Mesendoderm (in vitro differentiated cells): ENCODE measurements at regions not wholly inside any gene's neighbourhood (a gene's known extent, or its start where the extent isn't known, plus 50 kb on each side); places are given as distances from the start of the nearest gene placed in this dataset.

Experiments used
- DNase-seq: peaks from one replicate; pipeline ENCODE4 v3.0.0; 2013
- H2AK5ac ChIP-seq: 2 replicates; pipeline ENCODE4 v1.6.1; 2013; ENCODE audit warnings: low read length, inconsistent platforms
- H2BK120ac ChIP-seq: 2 replicates; pipeline ENCODE4 v1.6.1; 2013; ENCODE audit warnings: low read depth, mild to moderate bottlenecking, low read length, moderate library complexity, mixed read lengths
- H2BK15ac ChIP-seq: replicated peaks from 2 replicates; pipeline ENCODE4 v1.6.1; 2013; ENCODE audit warnings: low read depth, mild to moderate bottlenecking, moderate library complexity
- H2BK5ac ChIP-seq: 2 replicates; pipeline ENCODE4 v1.6.1; 2013; ENCODE audit warnings: low read length, inconsistent platforms
- H3K18ac ChIP-seq: 2 replicates; pipeline ENCODE4 v1.6.1; 2013; ENCODE audit warnings: mild to moderate bottlenecking, low read length, mixed read lengths
- H3K23ac ChIP-seq: one replicate; pipeline ENCODE4 v1.6.1; 2013; ENCODE audit warnings: low read length
- H3K27ac ChIP-seq: 2 replicates; pipeline ENCODE4 v1.5.1; 2013; ENCODE audit warnings: low read depth, mild to moderate bottlenecking, inconsistent platforms, low read length, moderate library complexity
- H3K27me3 ChIP-seq: 2 replicates; pipeline ENCODE4 v1.6.1; 2013; ENCODE audit warnings: low read length, control low read depth, mild to moderate bottlenecking, inconsistent platforms; ENCODE audit not compliant: insufficient read depth, poor library complexity
- H3K36me3 ChIP-seq: 2 replicates; pipeline ENCODE4 v1.6.1; 2013; ENCODE audit warnings: low read length, inconsistent platforms; ENCODE audit not compliant: control insufficient read depth, insufficient read depth
- H3K4ac ChIP-seq: one replicate; pipeline ENCODE4 v1.6.1; 2013; ENCODE audit warnings: low read depth, mild to moderate bottlenecking, low read length, moderate library complexity
- H3K4me1 ChIP-seq: 2 replicates; pipeline ENCODE4 v1.6.1; 2013; ENCODE audit warnings: low read depth, low read length, inconsistent platforms; ENCODE audit not compliant: control insufficient read depth
- H3K4me2 ChIP-seq: 2 replicates; pipeline ENCODE4 v1.6.1; 2013; ENCODE audit warnings: low read length
- H3K4me3 ChIP-seq: 2 replicates; pipeline ENCODE4 v1.5.1; 2013; ENCODE audit warnings: mild to moderate bottlenecking, low read length
- H3K56ac ChIP-seq: one replicate; pipeline ENCODE4 v1.6.1; 2013; ENCODE audit warnings: low read length
- H3K79me1 ChIP-seq: 2 replicates; pipeline ENCODE4 v1.6.1; 2013; ENCODE audit warnings: low read length, inconsistent platforms
- H3K79me2 ChIP-seq: 2 replicates; pipeline ENCODE4 v1.6.1; 2013; ENCODE audit warnings: mild to moderate bottlenecking, low read length; ENCODE audit not compliant: control insufficient read depth, insufficient read depth
- H3K9ac ChIP-seq: 2 replicates; pipeline ENCODE4 v1.6.1; 2013; ENCODE audit warnings: low read length, inconsistent platforms
- H4K5ac ChIP-seq: one replicate; pipeline ENCODE4 v1.6.1; 2013; ENCODE audit warnings: low read length
- H4K8ac ChIP-seq: one replicate; pipeline ENCODE4 v1.6.1; 2013; ENCODE audit warnings: low read depth, mild to moderate bottlenecking, control low read depth, low read length, moderate library complexity
- WGBS: extraction: QIAGEN DNeasy Blood & Tissue Kit; methylation state at CpG from one replicate; pipeline ENCODE4 v1.1.7; 2013; ENCODE audit warnings: low lambda C conversion rate, missing lambda C conversion rate; ENCODE audit not compliant: insufficient coverage; ENCODE audit errors: extremely low coverage; 5-methylcytosine and 5-hydroxymethylcytosine counted together

GRCh38 chrX:98331407-98331806 is 1447.7 kb downstream of the RPA4 start:
- no CpG with 5 or more reads among the region's 2 CpGs for WGBS
- no peak overlapping the region for H2BK120ac ChIP-seq
- H2BK5ac ChIP-seq: no peak overlapping the region
- no peak overlapping the region for H3K9ac ChIP-seq
- H3K79me2 ChIP-seq: no peaks in the 10 kb centered on the region
- H4K8ac ChIP-seq: no peak overlapping the region
- no peak for DNase-seq
- no peak overlapping the region for H4K5ac ChIP-seq
- no peak overlapping the region for H2AK5ac ChIP-seq
- no peak overlapping the region for H3K4me2 ChIP-seq
- no peak overlapping the region for H2BK15ac ChIP-seq
- no peak overlapping the region for H3K4ac ChIP-seq
- no peak overlapping the region for H3K4me3 ChIP-seq
- H3K27me3 ChIP-seq: no peaks in the 10 kb centered on the region
- H3K36me3 ChIP-seq: no peaks in the 10 kb centered on the region
- no peak overlapping the region for H3K27ac ChIP-seq
- H3K79me1 ChIP-seq: no peaks in the 10 kb centered on the region
- H3K18ac ChIP-seq: no peak overlapping the region
- no peak overlapping the region for H3K56ac ChIP-seq
- H3K23ac ChIP-seq: no peak overlapping the region
- H3K4me1 ChIP-seq: no peaks in the 10 kb centered on the region

GRCh38 chrX:98338544-98338943 is 1454.8 kb downstream of the RPA4 start:
- Histone ChIP-seq H3K18ac (no peak overlapping the region), H4K5ac (no peak overlapping the region), H3K56ac (no peak overlapping the region), H3K79me2 (no peaks in the 10 kb centered on the region), H3K27me3 (no peaks in the 10 kb centered on the region), H3K27ac (no peak overlapping the region), H3K36me3 (no peaks in the 10 kb centered on the region), H3K9ac (no peak overlapping the region), H2BK120ac (no peak overlapping the region), H3K79me1 (no peaks in the 10 kb centered on the region), H3K4ac (no peak overlapping the region), H2AK5ac (no peak overlapping the region), H3K23ac (no peak overlapping the region), H2BK5ac (no peak overlapping the region), H3K4me1 (no peaks in the 10 kb centered on the region), H3K4me2 (no peak overlapping the region), H4K8ac (no peak overlapping the region), H3K4me3 (no peak overlapping the region), H2BK15ac (no peak overlapping the region)
- WGBS: no CpG with 5 or more reads among the region's 2 CpGs
- DNase-seq: no peak

GRCh38 chrX:98350940-98351339 is 1467.2 kb downstream of the RPA4 start:
- no peak overlapping the region for H2BK5ac ChIP-seq
- no peak overlapping the region for H4K8ac ChIP-seq
- no peak overlapping the region for H3K9ac ChIP-seq
- no peaks in the 10 kb centered on the region for H3K79me1 ChIP-seq
- no peak overlapping the region for H3K4me3 ChIP-seq
- H3K27ac ChIP-seq: no peak overlapping the region
- H2BK15ac ChIP-seq: no peak overlapping the region
- H3K23ac ChIP-seq: no peak overlapping the region
- H4K5ac ChIP-seq: no peak overlapping the region
- H3K4me1 ChIP-seq: no peaks in the 10 kb centered on the region
- no peaks in the 10 kb centered on the region for H3K27me3 ChIP-seq
- H3K4ac ChIP-seq: no peak overlapping the region
- no peak overlapping the region for H3K56ac ChIP-seq
- H3K79me2 ChIP-seq: no peaks in the 10 kb centered on the region
- H3K4me2 ChIP-seq: no peak overlapping the region
- DNase-seq: peak; percentile 2
- H2AK5ac ChIP-seq: no peak overlapping the region
- H2BK120ac ChIP-seq: no peak overlapping the region
- no peak overlapping the region for H3K18ac ChIP-seq
- H3K36me3 ChIP-seq: no peaks in the 10 kb centered on the region

- DNase-seq: no peak
- no peak overlapping the region for H3K4me3 ChIP-seq
- no peak overlapping the region for H3K23ac ChIP-seq
- H3K4ac ChIP-seq: no peak overlapping the region
- no peak overlapping the region for H2BK5ac ChIP-seq
- H2AK5ac ChIP-seq: no peak overlapping the region
- H4K5ac ChIP-seq: no peak overlapping the region
- H3K79me1 ChIP-seq: no peaks in the 10 kb centered on the region
- no peak overlapping the region for H3K18ac ChIP-seq
- no peaks in the 10 kb centered on the region for H3K36me3 ChIP-seq
- no peaks in the 10 kb centered on the region for H3K27me3 ChIP-seq
- no peak overlapping the region for H4K8ac ChIP-seq
- H2BK120ac ChIP-seq: no peak overlapping the region
- H3K56ac ChIP-seq: no peak overlapping the region
- no peak overlapping the region for H2BK15ac ChIP-seq
- no peak overlapping the region for H3K9ac ChIP-seq
- H3K27ac ChIP-seq: no peak overlapping the region
- H3K79me2 ChIP-seq: no peaks in the 10 kb centered on the region
- H3K4me2 ChIP-seq: no peak overlapping the region
- no peaks in the 10 kb centered on the region for H3K4me1 ChIP-seq
These were observed 1473.4 kb downstream of the RPA4 start for GRCh38 chrX:98357146-98357545.

- no peaks in the 10 kb centered on the region for H3K36me3 ChIP-seq
These were observed 1478.9 kb downstream of the RPA4 start for GRCh38 chrX:98362630-98363029.

DNA sequence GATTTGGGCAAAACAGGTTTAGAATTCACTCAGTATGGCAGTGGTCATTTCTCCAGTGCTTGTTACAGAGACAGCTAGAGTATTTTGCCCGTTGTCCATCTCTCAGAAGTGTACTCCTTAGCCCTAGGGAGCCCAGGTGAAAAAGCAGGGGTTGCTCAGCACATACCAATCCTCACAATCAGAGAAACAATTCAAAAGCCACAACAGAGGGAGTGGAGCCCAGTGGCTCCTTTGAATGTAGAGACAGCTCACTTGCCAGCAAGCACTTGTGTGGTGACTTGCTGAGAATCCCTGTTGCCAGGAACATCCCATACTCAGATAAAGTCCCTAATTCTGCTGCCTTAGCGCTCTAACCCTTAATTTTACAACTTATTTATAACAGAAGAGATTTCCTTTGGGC is 1488.3 kb downstream of the RPA4 start:
- H2BK5ac ChIP-seq: no peak overlapping the region
- H3K4me1 ChIP-seq: no peaks in the 10 kb centered on the region
- H2BK120ac ChIP-seq: no peak overlapping the region
- no peak overlapping the region for H3K27ac ChIP-seq
- H3K23ac ChIP-seq: no peak overlapping the region
- no peak overlapping the region for H3K4ac ChIP-seq
- no CpG with 5 or more reads among the region's 2 CpGs for WGBS
- H3K56ac ChIP-seq: no peak overlapping the region
- peak; percentile 58 for DNase-seq
- no peak overlapping the region for H2AK5ac ChIP-seq
- H4K5ac ChIP-seq: no peak overlapping the region
- no peaks in the 10 kb centered on the region for H3K27me3 ChIP-seq
- no peaks in the 10 kb centered on the region for H3K36me3 ChIP-seq
- H4K8ac ChIP-seq: no peak overlapping the region
- no peaks in the 10 kb centered on the region for H3K79me1 ChIP-seq
- no peaks in the 10 kb centered on the region for H3K79me2 ChIP-seq
- H3K9ac ChIP-seq: no peak overlapping the region
- H3K4me2 ChIP-seq: no peak overlapping the region
- no peak overlapping the region for H3K4me3 ChIP-seq
- no peak overlapping the region for H2BK15ac ChIP-seq
- H3K18ac ChIP-seq: no peak overlapping the region

More at GRCh38 chrX:98362630-98363029, 1478.9 kb downstream of the RPA4 start:
- H3K23ac ChIP-seq: no peak overlapping the region
- H2AK5ac ChIP-seq: no peak overlapping the region
- no peaks in the 10 kb centered on the region for H3K27me3 ChIP-seq
- no peaks in the 10 kb centered on the region for H3K4me1 ChIP-seq
- H3K4ac ChIP-seq: no peak overlapping the region
- H3K18ac ChIP-seq: no peak overlapping the region
- no peaks in the 10 kb centered on the region for H3K79me1 ChIP-seq
- no peak overlapping the region for H2BK5ac ChIP-seq
- H2BK15ac ChIP-seq: no peak overlapping the region
- no peak overlapping the region for H3K9ac ChIP-seq
- no peak overlapping the region for H3K4me2 ChIP-seq
- H4K5ac ChIP-seq: no peak overlapping the region
- peak; percentile 52 for DNase-seq
- H3K56ac ChIP-seq: no peak overlapping the region
- no peak overlapping the region for H4K8ac ChIP-seq
- no peak overlapping the region for H2BK120ac ChIP-seq
- H3K79me2 ChIP-seq: no peaks in the 10 kb centered on the region
- no peak overlapping the region for H3K4me3 ChIP-seq
- H3K27ac ChIP-seq: no peak overlapping the region
